ENCODE measurements at regions not wholly inside any gene's neighbourhood (a gene's known extent, or its start where the extent isn't known, plus 50 kb on each side); places are given as distances from the start of the nearest gene placed in this dataset.

DNA sequence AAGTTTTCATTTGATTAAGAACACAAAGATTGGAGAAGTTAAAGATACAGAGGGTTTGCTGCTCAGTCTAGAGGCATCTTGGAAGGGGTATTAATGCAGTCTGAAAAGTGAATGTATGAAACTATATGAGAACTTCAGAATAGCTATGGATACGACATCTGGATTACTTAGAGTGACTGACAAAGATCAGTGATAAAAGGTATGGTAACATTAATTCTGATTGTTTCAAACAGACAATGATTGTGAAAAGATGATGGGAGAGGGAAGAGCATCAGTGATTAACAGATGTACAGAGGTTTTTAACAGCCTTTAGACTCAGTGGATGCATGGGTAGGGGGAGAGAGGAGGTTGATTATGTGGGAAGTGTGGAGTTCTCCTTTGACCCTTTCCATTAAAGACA lies 919.4 kb upstream of the CNTN5 start:
- TF ChIP-seq POLR2A (IDR thresholded peaks at IDR 0.05; ENCODE audit: low read depth, low read length), result no peak
- FAIRE-seq, result no peak

DNA sequence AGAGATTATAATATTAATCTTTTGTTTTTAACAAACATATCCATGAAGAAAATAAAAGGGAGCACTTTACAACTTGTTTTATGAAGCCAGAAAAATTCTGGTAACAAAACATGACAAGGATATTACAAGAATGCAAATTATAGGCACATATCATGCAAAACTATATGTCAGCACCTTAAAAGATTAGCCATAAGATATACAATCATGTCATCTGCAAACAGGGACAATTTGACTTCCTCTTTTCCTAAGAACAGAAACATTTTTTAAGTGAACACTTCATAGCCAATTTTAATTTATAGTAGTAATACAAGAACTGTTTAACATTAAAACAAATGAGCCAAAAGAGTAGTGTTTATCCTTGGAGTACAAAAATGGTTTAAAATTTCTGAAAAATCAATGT lies 916.5 kb upstream of the CNTN5 start:
- FAIRE-seq (no peak), DNase-seq (ENCODE audit: insufficient read length, low spot score) (no peak)
- no peak for TF ChIP-seq POLR2A (IDR thresholded peaks at IDR 0.05; ENCODE audit: low read depth, low read length)

More for the DNA sequence above, 919.4 kb upstream of the CNTN5 start:
- no peak for DNase-seq (ENCODE audit: insufficient read length, low spot score)

GRCh38 chr11:98107736-98108135 lies 913.0 kb upstream of the CNTN5 start:
- no peak for DNase-seq (ENCODE audit: insufficient read length, low spot score)
- TF ChIP-seq POLR2A (IDR thresholded peaks at IDR 0.05; ENCODE audit: low read depth, low read length), result no peak
- FAIRE-seq, result no peak

DNA sequence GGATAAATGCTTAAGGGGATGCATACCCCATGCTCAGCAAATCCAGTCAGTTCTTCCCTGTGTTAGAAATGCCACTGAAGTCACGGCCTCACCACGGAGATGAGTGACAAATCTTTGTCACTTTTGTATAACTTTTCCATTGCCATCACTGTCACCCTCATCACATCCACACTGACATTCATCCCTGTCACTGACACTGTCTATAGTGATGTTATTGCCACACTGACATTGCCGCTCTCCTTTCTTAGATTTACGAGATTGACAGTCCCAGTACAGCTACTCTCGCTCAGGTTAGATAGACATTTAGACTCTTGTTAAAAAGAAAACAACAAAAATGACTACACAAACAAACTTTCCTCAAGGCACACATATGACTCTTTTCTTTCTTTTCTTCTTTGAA lies 910.7 kb upstream of the CNTN5 start:
- FAIRE-seq (no peak), DNase-seq (ENCODE audit: insufficient read length, low spot score) (no peak)
- TF ChIP-seq POLR2A (IDR thresholded peaks at IDR 0.05; ENCODE audit: low read depth, low read length), result no peak

DNA sequence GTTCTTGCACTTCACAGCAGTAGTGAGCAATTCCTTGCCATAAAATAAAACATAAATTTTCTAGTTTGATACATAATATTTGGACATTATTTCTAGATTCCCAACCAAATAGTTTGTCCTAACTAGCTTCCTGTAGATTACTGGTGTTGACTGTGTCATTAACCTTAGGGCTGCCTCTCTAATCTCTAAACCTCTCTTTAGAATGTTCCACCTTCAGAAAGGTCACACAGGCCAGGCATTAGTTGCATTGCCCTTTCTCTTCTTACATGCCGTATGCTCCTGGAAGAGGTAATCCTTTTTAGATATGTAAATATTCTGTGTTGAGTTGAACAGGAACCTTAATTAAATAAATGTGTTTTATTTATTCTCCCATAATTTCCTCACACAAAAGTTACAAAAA lies 904.9 kb upstream of the CNTN5 start:
- FAIRE-seq (no peak), DNase-seq (ENCODE audit: insufficient read length, low spot score) (no peak)
- no peak for TF ChIP-seq POLR2A (IDR thresholded peaks at IDR 0.05; ENCODE audit: low read depth, low read length)

GRCh38 chr11:98130117-98130625 lies 890.6 kb upstream of the CNTN5 start:
- no peak for FAIRE-seq
- no peak for DNase-seq (ENCODE audit: insufficient read length, low spot score)
- TF ChIP-seq POLR2A (IDR thresholded peaks at IDR 0.05; ENCODE audit: low read depth, low read length), result no peak

DNA sequence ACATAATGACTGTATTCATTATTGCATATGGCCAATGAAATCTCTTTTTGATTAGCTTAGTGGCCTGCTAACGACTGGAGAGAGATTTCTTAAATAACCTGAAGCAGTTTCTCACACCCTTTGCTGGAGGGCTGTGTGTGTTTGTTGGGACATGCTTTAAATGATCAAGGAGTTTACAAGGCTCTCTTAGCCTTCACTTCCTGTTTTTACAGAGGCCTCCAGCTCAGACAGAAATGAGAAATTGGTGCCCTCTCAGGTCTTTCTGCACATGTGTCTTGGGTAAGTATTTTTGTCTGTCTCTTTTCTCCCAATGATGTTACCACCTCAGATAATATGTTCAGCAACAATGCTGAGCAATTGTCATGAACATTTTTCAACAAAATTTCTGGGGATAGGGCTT lies 884.4 kb upstream of the CNTN5 start:
- DNase-seq (ENCODE audit: insufficient read length, low spot score), result no peak
- TF ChIP-seq POLR2A (IDR thresholded peaks at IDR 0.05; ENCODE audit: low read depth, low read length), result no peak
- FAIRE-seq, result no peak

GRCh38 chr11:98137437-98137836 lies 883.3 kb upstream of the CNTN5 start:
- DNase-seq (ENCODE audit: insufficient read length, low spot score) (no peak), FAIRE-seq (no peak)
- no peak for TF ChIP-seq POLR2A (IDR thresholded peaks at IDR 0.05; ENCODE audit: low read depth, low read length)

- FAIRE-seq, result no peak
- no peak for DNase-seq (ENCODE audit: insufficient read length, low spot score)
- TF ChIP-seq POLR2A (IDR thresholded peaks at IDR 0.05; ENCODE audit: low read depth, low read length), result no peak
Observed at GRCh38 chr11:98143661-98144060, 877.1 kb upstream of the CNTN5 start.

- no peak for FAIRE-seq
- TF ChIP-seq POLR2A (IDR thresholded peaks at IDR 0.05; ENCODE audit: low read depth, low read length), result no peak
- DNase-seq (ENCODE audit: insufficient read length, low spot score), result no peak
Observed at GRCh38 chr11:98153752-98154151, 867.0 kb upstream of the CNTN5 start.

GRCh38 chr11:98155696-98156095 lies 865.1 kb upstream of the CNTN5 start:
- TF ChIP-seq POLR2A (IDR thresholded peaks at IDR 0.05; ENCODE audit: low read depth, low read length), result no peak
- DNase-seq (ENCODE audit: insufficient read length, low spot score), result no peak
- no peak for FAIRE-seq

DNA sequence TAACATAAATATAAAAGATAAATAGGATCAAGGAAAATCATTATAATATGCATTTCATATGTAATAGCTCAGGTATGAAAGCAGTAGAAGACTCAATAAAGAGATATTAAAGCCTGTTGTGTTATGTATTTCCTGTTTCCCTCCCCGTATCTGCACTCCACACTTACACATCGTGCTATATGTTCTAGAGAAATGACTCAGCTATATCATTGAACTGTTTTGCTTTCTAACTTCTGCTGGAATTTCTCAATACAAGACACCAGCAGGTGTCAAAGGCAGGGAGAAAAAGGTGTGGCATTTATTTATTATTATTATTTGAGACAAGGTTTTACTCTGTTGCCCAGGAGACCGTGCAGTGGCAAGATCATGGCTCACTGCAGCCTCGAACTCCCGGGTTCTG lies 842.8 kb upstream of the CNTN5 start:
- FAIRE-seq, result no peak
- TF ChIP-seq POLR2A (IDR thresholded peaks at IDR 0.05; ENCODE audit: low read depth, low read length), result no peak
- no peak for DNase-seq (ENCODE audit: insufficient read length, low spot score)

DNA sequence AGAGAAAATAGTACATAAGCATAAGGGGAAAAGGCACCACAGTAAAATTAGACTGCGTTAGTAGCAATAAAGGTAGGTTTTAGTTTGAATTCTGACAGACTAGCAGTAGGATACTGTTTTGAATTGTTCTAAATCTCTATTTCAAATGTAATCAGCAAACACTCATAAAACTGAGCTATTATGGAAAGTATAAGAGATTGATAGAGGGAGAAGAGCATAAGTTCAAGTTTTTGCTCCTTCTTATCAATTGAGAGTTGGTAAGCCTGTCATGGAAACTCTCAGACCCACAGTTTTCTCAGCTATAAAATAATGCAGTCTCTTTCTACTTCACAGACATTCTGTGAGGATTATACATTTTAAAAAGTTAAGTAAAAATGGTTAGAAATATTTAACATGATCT lies 840.2 kb upstream of the CNTN5 start:
- TF ChIP-seq POLR2A (IDR thresholded peaks at IDR 0.05; ENCODE audit: low read depth, low read length), result no peak
- DNase-seq (ENCODE audit: insufficient read length, low spot score) (no peak), FAIRE-seq (no peak)

DNA sequence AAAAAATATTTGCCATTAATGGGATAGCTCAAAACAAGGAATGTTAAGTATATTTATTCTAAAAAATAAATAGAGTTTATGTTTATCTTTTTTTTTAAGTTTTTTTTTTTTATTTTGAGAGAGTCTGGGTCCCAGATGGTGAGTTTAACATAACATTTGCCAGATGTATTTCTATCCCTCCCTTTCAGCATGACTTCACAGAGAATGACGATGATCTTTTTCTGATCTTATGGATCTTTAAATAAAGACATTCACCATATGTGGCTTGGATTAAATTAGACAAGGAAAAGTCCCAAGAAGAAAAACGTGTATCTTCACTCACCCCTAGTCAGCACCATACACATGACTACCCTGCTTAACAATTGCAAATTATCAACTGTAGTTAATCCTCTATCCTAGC lies 839.8 kb upstream of the CNTN5 start:
- TF ChIP-seq POLR2A (IDR thresholded peaks at IDR 0.05; ENCODE audit: low read depth, low read length), result no peak
- FAIRE-seq, result no peak
- DNase-seq (ENCODE audit: insufficient read length, low spot score), result no peak

DNA sequence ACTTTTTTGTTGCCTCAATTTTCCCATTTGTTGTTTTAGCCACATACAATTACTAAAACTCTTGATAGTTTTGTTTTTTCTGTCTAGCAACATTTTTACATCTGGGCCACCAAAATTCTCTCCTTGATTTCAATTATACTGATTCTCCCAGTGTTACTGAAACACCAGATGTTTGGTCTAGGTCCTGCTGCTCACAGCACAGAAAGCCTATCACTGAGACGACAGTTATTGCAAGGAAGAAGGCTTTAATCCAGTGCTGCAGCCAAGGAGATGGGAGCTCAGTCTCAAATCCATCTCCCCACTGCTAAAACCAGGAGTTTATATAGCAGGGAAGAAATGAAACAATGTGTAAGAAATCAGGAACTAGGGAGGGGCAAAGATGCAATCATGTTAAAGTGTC lies 837.7 kb upstream of the CNTN5 start:
- no peak for TF ChIP-seq POLR2A (IDR thresholded peaks at IDR 0.05; ENCODE audit: low read depth, low read length)
- no peak for FAIRE-seq

DNA sequence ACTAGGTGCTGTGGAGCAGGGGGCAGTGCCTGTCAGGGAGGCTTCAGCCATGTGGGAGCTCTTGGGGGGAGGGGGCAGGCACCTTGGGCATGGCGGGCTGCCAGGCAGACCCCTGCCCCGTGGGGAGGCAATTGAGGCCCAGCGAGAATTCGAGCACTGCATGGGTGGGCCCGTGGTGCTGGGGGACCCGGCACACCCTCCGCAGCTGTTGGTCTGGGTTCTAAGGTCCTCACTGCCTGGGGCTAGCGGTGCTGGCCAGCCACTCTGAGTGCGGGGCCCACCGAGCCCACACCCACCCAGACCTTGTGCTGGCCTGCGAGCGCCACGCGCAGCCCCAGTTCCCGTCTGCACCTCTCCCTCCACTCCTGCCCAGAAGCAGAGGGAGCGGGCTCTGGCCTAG lies 835.5 kb upstream of the CNTN5 start:
- FAIRE-seq (no peak), DNase-seq (ENCODE audit: insufficient read length, low spot score) (no peak)
- no peak for TF ChIP-seq POLR2A (IDR thresholded peaks at IDR 0.05; ENCODE audit: low read depth, low read length)

More for the DNA sequence above, 837.7 kb upstream of the CNTN5 start:
- DNase-seq (ENCODE audit: insufficient read length, low spot score), result no peak
